Ammon's horn (tissue), 1 donor: ENCODE measurements at regions not wholly inside any gene's neighbourhood (a gene's known extent, or its start where the extent isn't known, plus 50 kb on each side); places are given as distances from the start of the nearest gene placed in this dataset.
"Not testable (repeated sequence)": the region's sequence is repeated elsewhere in the genome, so short reads cannot be mapped to it uniquely, and the experiment has no call there.

Source experiments
- DNase-seq: peaks from one replicate; pipeline ENCODE4 v3.0.0-alpha.2; 2016; ENCODE audit warnings: low spot score

DNA sequence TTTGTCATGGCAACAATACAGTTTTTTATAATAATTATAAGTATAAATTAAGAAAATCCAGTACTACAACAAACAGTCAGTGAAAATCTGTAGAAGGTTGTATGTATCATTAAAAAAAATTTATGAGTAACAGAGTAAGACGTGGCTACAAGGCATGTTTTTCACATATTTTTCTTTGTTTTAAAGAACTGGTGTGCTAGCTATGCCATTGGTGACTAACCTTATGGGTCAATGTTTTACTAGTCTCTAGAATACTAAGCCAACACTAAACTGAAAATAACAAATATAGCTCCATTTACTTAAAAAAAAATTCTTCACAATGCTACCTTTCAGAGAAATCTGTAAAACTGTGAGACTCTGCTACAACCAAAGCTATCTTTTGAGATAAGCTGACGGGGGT lies 261.5 kb downstream of the ADGRL2 start:
- DNase-seq: no peak

DNA sequence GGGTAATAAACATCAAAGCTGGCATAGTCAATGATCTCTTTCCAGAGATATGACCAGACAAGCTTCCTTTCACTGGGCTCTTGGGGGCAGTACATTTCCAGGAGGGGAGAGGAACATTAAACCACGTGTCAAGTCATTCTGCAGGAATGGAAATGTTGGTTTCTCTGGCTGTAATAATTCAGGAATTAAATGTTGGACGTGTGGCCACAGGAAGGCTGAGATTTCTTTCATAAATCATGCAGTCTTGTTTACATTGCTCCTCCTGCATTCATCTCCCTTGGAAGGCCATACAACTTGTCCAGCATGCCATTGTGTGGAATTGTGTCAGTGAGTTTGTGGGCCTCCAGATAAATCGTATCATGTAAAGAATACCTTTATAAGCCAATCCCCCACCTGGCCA lies 259.2 kb downstream of the ADGRL2 start:
- DNase-seq: no peak

DNA sequence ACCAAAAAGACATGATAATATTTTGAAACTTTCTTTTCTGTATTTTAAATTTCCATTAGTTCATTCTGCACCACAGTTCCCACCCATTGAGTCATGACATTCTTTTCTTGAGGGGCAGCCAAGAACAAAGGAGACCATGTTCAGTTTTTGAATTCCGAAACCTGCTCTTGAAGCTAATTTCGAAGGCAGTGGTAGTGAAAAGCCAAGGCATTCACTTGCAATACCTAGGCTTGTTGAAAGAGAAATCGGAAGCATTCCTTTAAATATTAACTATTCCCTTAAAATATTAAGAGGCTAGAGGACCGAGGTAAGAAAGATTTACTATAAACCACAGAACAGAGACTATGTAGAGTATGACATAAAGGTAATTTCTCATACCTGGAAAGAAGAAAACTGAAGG lies 256.3 kb downstream of the ADGRL2 start:
- no peak for DNase-seq

DNA sequence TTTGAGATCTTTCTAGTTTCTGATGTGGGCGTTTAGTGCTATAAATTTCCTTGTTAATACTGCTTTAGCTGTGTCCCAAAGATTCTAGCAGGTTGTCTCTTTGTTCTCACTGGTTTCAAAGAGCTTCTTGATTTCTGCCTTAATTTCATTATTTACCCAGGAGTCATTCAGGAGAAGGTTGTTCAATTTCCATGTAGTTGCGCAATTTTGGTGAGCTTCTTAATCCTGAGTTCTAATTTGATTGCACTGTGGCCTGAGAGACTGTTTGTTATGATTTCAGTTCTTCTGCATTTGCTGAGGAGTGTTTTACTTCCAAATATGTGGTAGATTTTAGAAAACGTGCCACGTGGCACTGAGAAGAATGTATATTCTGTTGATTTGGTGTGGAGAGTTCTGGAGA lies 254.6 kb downstream of the ADGRL2 start:
- DNase-seq: not testable (repeated sequence)

DNA sequence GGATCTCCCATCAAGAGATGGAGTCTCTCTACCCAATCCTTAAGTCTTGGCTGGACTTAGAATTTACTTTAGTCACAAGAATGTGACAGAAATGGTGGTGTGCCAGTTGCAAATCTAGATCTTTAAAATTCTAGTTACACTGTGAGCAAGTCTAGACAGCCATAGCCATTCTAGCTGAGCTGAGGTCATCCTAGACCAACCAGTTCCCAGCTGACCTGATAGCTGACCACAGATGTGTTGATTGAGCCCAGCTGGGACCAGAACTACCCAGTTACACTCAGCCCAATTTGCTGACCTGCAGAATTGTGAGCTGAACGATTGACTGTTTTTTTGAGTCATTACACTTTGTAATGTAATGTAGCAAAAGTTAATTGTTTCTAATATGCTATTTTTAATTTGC lies 251.8 kb downstream of the ADGRL2 start:
- DNase-seq: no peak

DNA sequence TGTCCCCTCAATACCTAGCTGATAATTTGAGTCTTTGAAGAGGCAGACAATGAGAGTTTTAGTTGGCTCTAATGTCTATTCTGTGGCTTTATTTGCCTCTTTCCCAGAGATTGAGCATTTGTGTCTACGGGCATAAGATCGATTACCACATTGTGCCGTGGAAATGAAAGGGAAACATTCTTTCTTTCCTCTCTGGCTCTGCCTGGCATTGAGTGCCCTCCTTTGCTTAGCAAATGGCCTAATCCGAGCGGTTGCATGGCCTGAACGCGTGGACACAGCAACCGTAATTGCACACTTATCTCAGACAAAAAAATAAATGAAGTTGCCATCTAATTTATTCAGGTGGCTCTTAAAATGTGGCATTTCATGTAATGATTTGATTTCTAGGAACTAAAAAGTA lies 247.9 kb downstream of the ADGRL2 start:
- DNase-seq: no peak

DNA sequence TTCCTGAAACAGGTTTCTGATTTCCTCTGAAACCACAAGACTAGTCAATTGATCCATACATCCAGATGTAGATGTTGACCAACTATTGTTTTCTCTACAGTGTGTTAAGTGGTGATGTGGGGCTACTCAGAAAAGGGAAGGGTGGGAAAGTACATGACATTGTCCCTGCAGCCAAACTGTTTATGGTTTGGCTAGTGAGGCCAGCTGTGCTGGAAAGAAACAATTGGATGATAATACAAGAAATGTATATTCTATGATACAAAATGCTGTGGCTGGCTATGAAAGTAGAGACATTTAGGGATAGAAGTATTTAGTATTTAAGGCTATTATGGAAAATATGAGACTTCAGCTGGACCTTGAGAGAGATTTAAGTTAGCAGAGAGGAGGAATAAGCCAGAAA lies 244.5 kb downstream of the ADGRL2 start:
- DNase-seq: no peak

DNA sequence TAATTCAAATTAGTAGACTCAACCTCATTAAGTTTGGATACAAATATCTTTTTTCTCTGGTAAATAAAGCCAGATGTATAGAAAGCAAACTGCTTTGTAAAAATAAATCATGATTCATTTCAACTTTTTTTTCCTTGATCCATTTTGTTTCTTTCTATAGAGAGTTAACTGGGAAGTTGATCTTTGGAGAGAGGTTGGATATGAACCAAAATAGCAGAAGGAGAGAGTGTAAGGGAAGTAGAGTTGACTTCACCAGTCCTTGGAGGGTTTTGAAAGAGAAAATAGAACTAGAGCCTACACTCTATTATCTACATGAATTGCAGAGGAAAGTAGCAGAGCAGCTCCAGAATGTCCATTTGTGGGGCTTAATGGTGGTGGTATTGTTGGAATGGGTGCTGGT lies 243.8 kb downstream of the ADGRL2 start:
- DNase-seq: no peak

DNA sequence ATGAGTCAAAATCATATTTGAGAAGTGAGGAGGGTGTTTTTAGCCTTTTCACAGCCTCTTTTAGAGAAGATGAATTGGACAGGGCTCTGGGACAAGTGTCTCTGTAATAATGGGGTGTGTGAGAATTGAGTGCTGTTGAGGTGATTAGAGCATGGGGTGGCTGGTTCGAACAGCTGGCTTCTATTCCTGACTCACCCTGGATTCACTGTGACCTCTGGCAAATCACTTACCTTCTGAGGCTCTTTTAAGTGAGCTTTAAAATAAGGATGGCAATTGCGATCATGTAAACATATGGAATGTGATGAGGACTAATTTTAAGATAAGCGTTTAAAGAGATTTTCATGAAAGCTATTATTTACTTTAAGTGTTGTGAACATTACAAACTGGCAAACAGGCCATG lies 243.4 kb downstream of the ADGRL2 start:
- DNase-seq: no peak

DNA sequence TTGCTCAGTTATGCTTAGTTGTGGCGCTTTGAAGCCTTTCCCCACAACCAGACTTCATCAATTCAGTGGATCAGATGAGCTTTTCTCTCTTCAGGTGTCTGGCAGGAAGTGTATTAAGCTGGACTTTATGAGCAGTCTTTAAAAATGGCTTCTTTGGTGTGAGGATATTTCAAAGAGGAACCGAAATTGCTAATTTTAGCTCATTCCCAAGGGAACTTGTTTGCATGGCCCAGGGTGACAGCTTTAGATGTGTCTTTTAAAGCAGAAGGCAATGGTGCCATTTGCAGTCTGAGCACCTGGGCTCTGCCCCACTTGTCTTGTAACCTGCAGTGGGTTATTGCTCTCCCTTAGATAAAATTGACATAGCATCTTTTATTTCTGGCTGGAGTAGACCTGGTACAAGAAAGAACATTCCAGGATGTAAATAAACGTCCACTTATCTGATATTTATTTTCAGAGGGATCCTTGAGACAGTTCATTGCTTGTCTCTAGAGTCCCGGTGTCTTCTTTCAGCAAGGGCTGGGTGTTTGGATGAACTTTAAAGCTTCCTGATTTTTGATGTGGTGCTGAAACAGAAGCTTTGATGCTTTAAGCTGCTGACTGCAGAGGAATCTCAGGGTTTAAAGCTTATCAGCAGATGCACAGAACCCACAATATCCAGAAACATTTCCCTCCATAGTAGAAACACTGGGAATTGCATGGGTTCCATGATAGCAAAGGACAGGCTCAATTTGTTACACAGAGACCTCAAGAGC lies 241.7 kb downstream of the ADGRL2 start:
- DNase-seq: no peak
